ENCODE measurements at regions not wholly inside any gene's neighbourhood (a gene's known extent, or its start where the extent isn't known, plus 50 kb on each side); places are given as distances from the start of the nearest gene placed in this dataset.

GRCh38 chr13:59208405-59209195, 955.1 kb downstream of the DIAPH3 start:
- CTCF ChIA-PET = no interaction called here
- Histone ChIP-seq H3K9me3 (no peaks in the 10 kb centered on the region), H3K9me2 (no peaks in the 10 kb centered on the region), H4K20me1 (ENCODE audit: insufficient read depth) (no peaks in the 10 kb centered on the region), H3K27me3 (ENCODE audit: insufficient read depth) (no peaks in the 10 kb centered on the region; the same call in 1 of the 2 replicates), H3F3A (replicated peaks; ENCODE audit: insufficient read depth) (no peaks in the 10 kb centered on the region), H3K4me2 (no peak overlapping the region), H3K4me3 (ENCODE audit: low read depth in 2 of 2, low read length in 1 of 2) (no peak overlapping the region), H3K36me3 (replicated peaks in 1 of 2; ENCODE audit: control insufficient read depth in 1 of 2, insufficient read depth in 2 of 2, low read length in 1 of 2) (no peaks in the 10 kb centered on the region), H3K79me2 (ENCODE audit: insufficient read depth) (no peaks in the 10 kb centered on the region), H3K9ac (no peak overlapping the region), H2AFZ (ENCODE audit: low read depth) (no peak overlapping the region), H3K4me1 (ENCODE audit: control insufficient read depth in 1 of 2, insufficient read depth in 2 of 2, low read depth in 1 of 2, low read length in 1 of 2) (peaks cover 0 to 4% of the 10 kb centered on the region in 2 experiments; a peak in 2 of 4 replicates), H3K27ac (ENCODE audit: low read depth in 2 of 2, low read length in 1 of 2) (no peak overlapping the region)
- no peak for TF ChIP-seq ELF1 (IDR thresholded peaks at IDR 0.05)
- no peak for TF ChIP-seq PBX3 (IDR thresholded peaks at IDR 0.05)
- no peak for TF ChIP-seq IRF3 (IDR thresholded peaks at IDR 0.05; ENCODE audit: low read depth, low read length)
- TF ChIP-seq FOSL2 (IDR thresholded peaks at IDR 0.05; ENCODE audit: borderline replicate concordance, low read depth) = no peak
- TF ChIP-seq, protein P1, sequence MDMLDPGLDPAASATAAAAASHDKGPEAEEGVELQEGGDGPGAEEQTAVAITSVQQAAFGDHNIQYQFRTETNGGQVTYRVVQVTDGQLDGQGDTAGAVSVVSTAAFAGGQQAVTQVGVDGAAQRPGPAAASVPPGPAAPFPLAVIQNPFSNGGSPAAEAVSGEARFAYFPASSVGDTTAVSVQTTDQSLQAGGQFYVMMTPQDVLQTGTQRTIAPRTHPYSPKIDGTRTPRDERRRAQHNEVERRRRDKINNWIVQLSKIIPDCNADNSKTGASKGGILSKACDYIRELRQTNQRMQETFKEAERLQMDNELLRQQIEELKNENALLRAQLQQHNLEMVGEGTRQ (IDR thresholded peaks at IDR 0.05; ENCODE audit: borderline replicate concordance, low read depth, low read length) = no peak
- no peak for TF ChIP-seq SMC3 (IDR thresholded peaks at IDR 0.05; ENCODE audit: low read depth, low read length)
- TF ChIP-seq, protein P2, sequence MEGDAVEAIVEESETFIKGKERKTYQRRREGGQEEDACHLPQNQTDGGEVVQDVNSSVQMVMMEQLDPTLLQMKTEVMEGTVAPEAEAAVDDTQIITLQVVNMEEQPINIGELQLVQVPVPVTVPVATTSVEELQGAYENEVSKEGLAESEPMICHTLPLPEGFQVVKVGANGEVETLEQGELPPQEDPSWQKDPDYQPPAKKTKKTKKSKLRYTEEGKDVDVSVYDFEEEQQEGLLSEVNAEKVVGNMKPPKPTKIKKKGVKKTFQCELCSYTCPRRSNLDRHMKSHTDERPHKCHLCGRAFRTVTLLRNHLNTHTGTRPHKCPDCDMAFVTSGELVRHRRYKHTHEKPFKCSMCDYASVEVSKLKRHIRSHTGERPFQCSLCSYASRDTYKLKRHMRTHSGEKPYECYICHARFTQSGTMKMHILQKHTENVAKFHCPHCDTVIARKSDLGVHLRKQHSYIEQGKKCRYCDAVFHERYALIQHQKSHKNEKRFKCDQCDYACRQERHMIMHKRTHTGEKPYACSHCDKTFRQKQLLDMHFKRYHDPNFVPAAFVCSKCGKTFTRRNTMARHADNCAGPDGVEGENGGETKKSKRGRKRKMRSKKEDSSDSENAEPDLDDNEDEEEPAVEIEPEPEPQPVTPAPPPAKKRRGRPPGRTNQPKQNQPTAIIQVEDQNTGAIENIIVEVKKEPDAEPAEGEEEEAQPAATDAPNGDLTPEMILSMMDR (IDR thresholded peaks at IDR 0.05) = no peak
- TF ChIP-seq POLR2AphosphoS5 (IDR thresholded peaks at IDR 0.05; ENCODE audit: low read depth, low read length) = no peak
- no peak for TF ChIP-seq TCF12 (IDR thresholded peaks at IDR 0.05)
- TF ChIP-seq, protein P3, sequence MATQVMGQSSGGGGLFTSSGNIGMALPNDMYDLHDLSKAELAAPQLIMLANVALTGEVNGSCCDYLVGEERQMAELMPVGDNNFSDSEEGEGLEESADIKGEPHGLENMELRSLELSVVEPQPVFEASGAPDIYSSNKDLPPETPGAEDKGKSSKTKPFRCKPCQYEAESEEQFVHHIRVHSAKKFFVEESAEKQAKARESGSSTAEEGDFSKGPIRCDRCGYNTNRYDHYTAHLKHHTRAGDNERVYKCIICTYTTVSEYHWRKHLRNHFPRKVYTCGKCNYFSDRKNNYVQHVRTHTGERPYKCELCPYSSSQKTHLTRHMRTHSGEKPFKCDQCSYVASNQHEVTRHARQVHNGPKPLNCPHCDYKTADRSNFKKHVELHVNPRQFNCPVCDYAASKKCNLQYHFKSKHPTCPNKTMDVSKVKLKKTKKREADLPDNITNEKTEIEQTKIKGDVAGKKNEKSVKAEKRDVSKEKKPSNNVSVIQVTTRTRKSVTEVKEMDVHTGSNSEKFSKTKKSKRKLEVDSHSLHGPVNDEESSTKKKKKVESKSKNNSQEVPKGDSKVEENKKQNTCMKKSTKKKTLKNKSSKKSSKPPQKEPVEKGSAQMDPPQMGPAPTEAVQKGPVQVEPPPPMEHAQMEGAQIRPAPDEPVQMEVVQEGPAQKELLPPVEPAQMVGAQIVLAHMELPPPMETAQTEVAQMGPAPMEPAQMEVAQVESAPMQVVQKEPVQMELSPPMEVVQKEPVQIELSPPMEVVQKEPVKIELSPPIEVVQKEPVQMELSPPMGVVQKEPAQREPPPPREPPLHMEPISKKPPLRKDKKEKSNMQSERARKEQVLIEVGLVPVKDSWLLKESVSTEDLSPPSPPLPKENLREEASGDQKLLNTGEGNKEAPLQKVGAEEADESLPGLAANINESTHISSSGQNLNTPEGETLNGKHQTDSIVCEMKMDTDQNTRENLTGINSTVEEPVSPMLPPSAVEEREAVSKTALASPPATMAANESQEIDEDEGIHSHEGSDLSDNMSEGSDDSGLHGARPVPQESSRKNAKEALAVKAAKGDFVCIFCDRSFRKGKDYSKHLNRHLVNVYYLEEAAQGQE (IDR thresholded peaks at IDR 0.05; ENCODE audit: low read depth, low read length) = no peak
- no peak for TF ChIP-seq FOXJ3 (CRISPR knock-in tag; IDR thresholded peaks at IDR 0.05)
- TF ChIP-seq ZBTB33 (IDR thresholded peaks at IDR 0.05; ENCODE audit: borderline replicate concordance, low read depth) = no peak
- TF ChIP-seq GATA2 (CRISPR knock-in tag; IDR thresholded peaks at IDR 0.05) = no peak
- no peak for TF ChIP-seq CHD2 (IDR thresholded peaks at IDR 0.05; ENCODE audit: low read length, partially characterized antibody)
- TF ChIP-seq GABPA (IDR thresholded peaks at IDR 0.05; ENCODE audit: low read depth) = no peak
- no peak for TF ChIP-seq EZH2phosphoT487 (IDR thresholded peaks at IDR 0.05; ENCODE audit: borderline replicate concordance, low read depth)
- no peak for TF ChIP-seq NRF1 (IDR thresholded peaks at IDR 0.05; ENCODE audit: low read depth, low read length)
- DNase-seq = no peak
- WGBS (ENCODE audit: low lambda C conversion rate) = 59% methylated on average over 6 of the region's 6 CpGs
- POLR2A ChIA-PET = no interaction called here
